Ascending aorta (tissue), 2 donors: ENCODE measurements at regions not wholly inside any gene's neighbourhood (a gene's known extent, or its start where the extent isn't known, plus 50 kb on each side); places are given as distances from the start of the nearest gene placed in this dataset.

Experiments
- DNase-seq, 2 donors: peaks; one replicate each; pipeline ENCODE4 v3.0.0-alpha.2; 2019; ENCODE audit warnings: low spot score in 2 of 2
- H3K27ac ChIP-seq, 2 donors: fragments of 200-600 bp; sonication (generic); one replicate each; pipeline ENCODE4 v1.5.1; 2016 to 2017; ENCODE audit warnings: mild to moderate bottlenecking in 1 of 2
- H3K27me3 ChIP-seq: fragments of 200-600 bp; sonication (generic); one replicate; pipeline ENCODE4 v1.5.1; 2017
- H3K36me3 ChIP-seq, 2 donors: fragments of 200-600 bp; sonication (generic); one replicate each; pipeline ENCODE4 v1.5.1; 2016
- H3K4me1 ChIP-seq, 2 donors: fragments of 200-600 bp; sonication (generic); one replicate each; pipeline ENCODE4 v1.5.1; 2016 to 2017; ENCODE audit warnings: mild to moderate bottlenecking in 1 of 2
- H3K4me3 ChIP-seq, 2 donors: fragments of 200-600 bp; sonication (generic); one replicate each; pipeline ENCODE4 v1.5.1; 2016 to 2017; ENCODE audit warnings: mild to moderate bottlenecking in 1 of 2
- H3K9me3 ChIP-seq, 2 donors: fragments of 200-600 bp; sonication (generic); one replicate each; pipeline ENCODE4 v1.5.1; 2016
- CTCF ChIP-seq, 3 experiments: fragments of 200-600 bp in 2 of 3; fragments of 450-650 bp in 1 of 3; sonication (generic) in 2 of 3; IDR thresholded peaks; one replicate each; pipeline ENCODE4 v1.5.1; 2016 to 2019; ENCODE audit warnings: antibody characterized with exemption in 3 of 3, mild to moderate bottlenecking in 1 of 3, moderate library complexity in 1 of 3
- intact Hi-C: fragments of 100-400 bp; cut with DNase I; formaldehyde crosslinking; loops from one replicate; pipeline ENCODE4 v1.15.1; 2023

- Histone ChIP-seq H3K36me3 (peaks cover 0 to 9% of the 10 kb centered on the region in 2 donors), H3K27ac (no peak overlapping the region), H3K9me3 (no peaks in the 10 kb centered on the region), H3K27me3 (no peaks in the 10 kb centered on the region), H3K4me3 (no peak overlapping the region), H3K4me1 (no peaks in the 10 kb centered on the region)
- intact Hi-C loops: no loop called here
- no peak for DNase-seq
- no peak for TF ChIP-seq CTCF (IDR thresholded peaks at IDR 0.05)
Observed at GRCh38 chr9:109937861-109938453, 158.0 kb downstream of the PALM2AKAP2 start.

GRCh38 chr9:109939698-109940342 is 159.8 kb downstream of the PALM2AKAP2 start:
- DNase-seq: no peak
- H3K4me3 ChIP-seq: no peak overlapping the region
- no peak for TF ChIP-seq CTCF (IDR thresholded peaks at IDR 0.05)
- H3K36me3 ChIP-seq: peaks cover 0 to 9% of the 10 kb centered on the region in 2 donors
- intact Hi-C loops: no loop called here
- H3K4me1 ChIP-seq: no peaks in the 10 kb centered on the region
- H3K27me3 ChIP-seq: no peaks in the 10 kb centered on the region
- H3K9me3 ChIP-seq: no peaks in the 10 kb centered on the region
- H3K27ac ChIP-seq: no peak overlapping the region

- Histone ChIP-seq H3K9me3 (no peaks in the 10 kb centered on the region), H3K27me3 (no peaks in the 10 kb centered on the region), H3K36me3 (peaks cover 0 to 9% of the 10 kb centered on the region in 2 donors), H3K4me1 (no peaks in the 10 kb centered on the region), H3K4me3 (no peak overlapping the region), H3K27ac (no peak overlapping the region)
- intact Hi-C loops: no loop called here
- no peak for TF ChIP-seq CTCF (IDR thresholded peaks at IDR 0.05)
- no peak for DNase-seq
Observed at GRCh38 chr9:109940561-109940960, 160.6 kb downstream of the PALM2AKAP2 start.

- Histone ChIP-seq H3K9me3 (no peaks in the 10 kb centered on the region), H3K4me1 (no peaks in the 10 kb centered on the region), H3K27me3 (no peaks in the 10 kb centered on the region), H3K36me3 (peaks cover 0 to 9% of the 10 kb centered on the region in 2 donors), H3K4me3 (no peak overlapping the region), H3K27ac (no peak overlapping the region)
- intact Hi-C loops: no loop called here
- no peak for DNase-seq
- no peak for TF ChIP-seq CTCF (IDR thresholded peaks at IDR 0.05)
Observed at GRCh38 chr9:109941771-109942170, 161.8 kb downstream of the PALM2AKAP2 start.

- intact Hi-C loops: no loop called here
Observed at GRCh38 chr9:109945573-109945972, 165.6 kb downstream of the PALM2AKAP2 start.

More at GRCh38 chr9:109945573-109945972, 165.6 kb downstream of the PALM2AKAP2 start:
- Histone ChIP-seq H3K36me3 (peaks cover 0 to 9% of the 10 kb centered on the region in 2 donors), H3K9me3 (no peaks in the 10 kb centered on the region), H3K4me3 (no peak overlapping the region), H3K27ac (no peak overlapping the region), H3K4me1 (no peaks in the 10 kb centered on the region), H3K27me3 (no peaks in the 10 kb centered on the region)
- TF ChIP-seq CTCF (IDR thresholded peaks at IDR 0.05): no peak
- no peak for DNase-seq
